ENCODE measurements at regions not wholly inside any gene's neighbourhood (a gene's known extent, or its start where the extent isn't known, plus 50 kb on each side); places are given as distances from the start of the nearest gene placed in this dataset.
A peak's percentile ranks its signal among the peaks of the same experiment; 100 is the strongest.

DNA sequence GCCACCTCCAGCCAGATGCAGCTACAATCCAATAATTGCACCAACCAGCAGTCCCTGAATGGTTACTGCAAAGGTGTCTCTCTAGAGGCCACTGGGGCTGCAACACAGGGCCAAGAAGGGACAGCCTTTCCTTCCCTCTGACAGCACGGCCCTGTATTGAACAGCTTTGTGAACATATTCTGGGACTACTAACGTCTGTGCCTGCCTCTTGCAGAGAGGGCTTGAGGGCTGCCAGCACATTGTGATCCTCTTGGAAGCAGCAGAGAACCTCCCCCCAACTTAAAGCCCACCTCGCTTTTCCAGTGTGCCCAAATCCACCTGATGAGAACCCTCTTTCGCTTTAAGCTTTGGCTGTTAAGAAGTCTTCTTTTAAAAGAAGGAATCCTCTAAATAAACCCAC, 415.9 kb downstream of the RPS24 start:
- no peak overlapping the region for H3K27ac ChIP-seq
- ATAC-seq = no peak
- TF ChIP-seq, protein P1, sequence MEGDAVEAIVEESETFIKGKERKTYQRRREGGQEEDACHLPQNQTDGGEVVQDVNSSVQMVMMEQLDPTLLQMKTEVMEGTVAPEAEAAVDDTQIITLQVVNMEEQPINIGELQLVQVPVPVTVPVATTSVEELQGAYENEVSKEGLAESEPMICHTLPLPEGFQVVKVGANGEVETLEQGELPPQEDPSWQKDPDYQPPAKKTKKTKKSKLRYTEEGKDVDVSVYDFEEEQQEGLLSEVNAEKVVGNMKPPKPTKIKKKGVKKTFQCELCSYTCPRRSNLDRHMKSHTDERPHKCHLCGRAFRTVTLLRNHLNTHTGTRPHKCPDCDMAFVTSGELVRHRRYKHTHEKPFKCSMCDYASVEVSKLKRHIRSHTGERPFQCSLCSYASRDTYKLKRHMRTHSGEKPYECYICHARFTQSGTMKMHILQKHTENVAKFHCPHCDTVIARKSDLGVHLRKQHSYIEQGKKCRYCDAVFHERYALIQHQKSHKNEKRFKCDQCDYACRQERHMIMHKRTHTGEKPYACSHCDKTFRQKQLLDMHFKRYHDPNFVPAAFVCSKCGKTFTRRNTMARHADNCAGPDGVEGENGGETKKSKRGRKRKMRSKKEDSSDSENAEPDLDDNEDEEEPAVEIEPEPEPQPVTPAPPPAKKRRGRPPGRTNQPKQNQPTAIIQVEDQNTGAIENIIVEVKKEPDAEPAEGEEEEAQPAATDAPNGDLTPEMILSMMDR (IDR thresholded peaks at IDR 0.05) = no peak
- no peaks in the 10 kb centered on the region for H3K9me3 ChIP-seq
- H3K36me3 ChIP-seq (ENCODE audit: insufficient read depth in 1 of 2, low read depth in 1 of 2) = no peaks in the 10 kb centered on the region
- no peaks in the 10 kb centered on the region for H3K27me3 ChIP-seq (ENCODE audit: insufficient read depth in 3 of 3, low read length in 2 of 3)
- H3K4me1 ChIP-seq = peaks cover 7% of the 10 kb centered on the region
- intact Hi-C loops (cut with DNase I) = no loop called here
- H3K4me3 ChIP-seq = no peak overlapping the region
- WGBS, 3 donors = 88 to 95% (median 93%) methylated on average over 4 of the region's 4 CpGs
- DNase-seq = no peak

DNA sequence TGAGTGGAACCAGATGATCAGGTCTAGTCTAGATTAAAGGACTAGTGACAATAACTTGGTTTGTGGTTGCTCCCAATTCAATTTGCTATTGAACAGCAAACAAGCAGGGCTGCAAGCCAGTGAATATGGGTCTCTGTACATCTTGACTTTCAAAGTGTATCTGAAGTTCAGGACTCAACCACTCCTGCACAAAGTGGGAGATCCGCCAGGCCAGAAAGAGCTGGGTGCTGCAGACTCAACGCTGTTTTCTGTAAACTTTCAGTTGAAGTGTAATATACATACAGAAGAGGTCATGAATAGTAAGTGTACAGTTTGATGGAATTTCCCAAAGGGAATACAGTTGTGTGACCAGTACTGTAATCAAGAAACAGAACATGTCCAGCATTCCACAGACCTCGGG, 416.6 kb downstream of the RPS24 start:
- no peaks in the 10 kb centered on the region for H3K9me3 ChIP-seq
- DNase-seq (no peak), ATAC-seq (no peak)
- H3K36me3 ChIP-seq (ENCODE audit: insufficient read depth in 1 of 2, low read depth in 1 of 2) = no peaks in the 10 kb centered on the region
- intact Hi-C loops (cut with DNase I) = no loop called here
- 93 to 97% (median 94%) methylated on average over 3 of the region's 3 CpGs for WGBS, 3 donors
- H3K4me3 ChIP-seq = no peak overlapping the region
- TF ChIP-seq, protein P1 (IDR thresholded peaks at IDR 0.05) = no peak
- no peaks in the 10 kb centered on the region for H3K27me3 ChIP-seq (ENCODE audit: insufficient read depth in 3 of 3, low read length in 2 of 3)
- peaks cover 7% of the 10 kb centered on the region for H3K4me1 ChIP-seq
- no peak overlapping the region for H3K27ac ChIP-seq

DNA sequence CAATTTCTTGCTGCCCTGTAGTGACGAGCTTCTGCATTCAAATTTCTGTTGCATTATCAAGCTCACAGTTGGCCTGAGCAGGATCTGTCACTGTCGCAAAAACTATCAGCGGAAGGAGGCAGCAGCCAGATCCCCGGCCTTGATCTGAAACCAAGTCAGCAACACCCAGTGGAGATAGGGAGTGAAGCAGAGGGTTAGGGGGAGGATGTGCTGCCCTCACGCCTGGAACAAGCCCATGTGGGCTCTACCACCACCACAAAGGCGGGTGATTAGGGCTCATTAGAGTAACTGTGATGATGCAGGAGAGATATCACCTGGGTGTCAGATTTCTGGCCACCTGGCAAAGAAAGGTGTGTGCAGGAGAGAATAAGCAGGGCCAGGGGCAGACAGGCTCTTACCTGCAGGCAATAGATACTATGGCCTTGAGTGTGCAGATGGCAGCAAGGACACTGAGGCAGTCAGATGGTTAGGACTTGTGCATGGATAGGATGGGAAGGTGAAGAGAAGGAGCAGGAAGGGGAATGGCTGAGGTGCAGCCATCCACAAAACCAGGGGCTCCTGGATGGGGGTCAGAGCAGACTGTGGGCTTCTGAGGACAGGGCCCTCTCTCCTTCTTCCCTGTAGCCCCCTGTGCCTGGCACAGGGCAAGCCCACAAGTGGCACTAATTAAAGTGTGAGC, 417.3 kb downstream of the RPS24 start:
- no peak overlapping the region for H3K27ac ChIP-seq
- no peaks in the 10 kb centered on the region for H3K9me3 ChIP-seq
- intact Hi-C loops (cut with DNase I) = no loop called here
- peaks cover 7% of the 10 kb centered on the region for H3K4me1 ChIP-seq
- 93 to 96% (median 94%) methylated on average over 6 of the region's 6 CpGs for WGBS, 3 donors
- H3K27me3 ChIP-seq (ENCODE audit: insufficient read depth in 3 of 3, low read length in 2 of 3) = no peaks in the 10 kb centered on the region
- TF ChIP-seq, protein P1 (IDR thresholded peaks at IDR 0.05) = no peak
- ATAC-seq = no peak
- no peaks in the 10 kb centered on the region for H3K36me3 ChIP-seq (ENCODE audit: insufficient read depth in 1 of 2, low read depth in 1 of 2)
- no peak for DNase-seq
- H3K4me3 ChIP-seq = no peak overlapping the region

DNA sequence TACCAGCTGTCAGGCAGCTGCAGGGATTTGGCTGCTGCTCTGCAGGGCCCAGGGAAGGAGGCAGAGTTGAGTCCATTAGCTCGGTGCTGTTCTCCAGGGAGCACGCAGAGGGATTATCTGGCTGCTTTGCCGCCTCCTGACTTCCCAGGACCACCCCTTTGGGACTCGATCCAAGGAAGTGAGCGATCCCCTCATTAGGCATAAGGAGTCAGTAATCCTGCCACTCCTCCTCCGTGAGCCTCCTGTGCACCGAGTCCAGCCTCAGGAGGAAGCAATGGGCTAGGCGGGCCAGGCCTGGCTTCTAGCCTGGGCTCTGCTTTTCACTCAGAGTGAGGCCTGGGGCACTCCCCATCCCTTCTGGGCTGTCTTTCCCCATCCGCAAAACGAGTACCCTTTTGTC, 417.9 kb downstream of the RPS24 start:
- TF ChIP-seq, protein P1 (IDR thresholded peaks at IDR 0.05) = no peak
- Histone ChIP-seq H3K4me3 (no peak overlapping the region), H3K9me3 (no peaks in the 10 kb centered on the region), H3K36me3 (ENCODE audit: insufficient read depth in 1 of 2, low read depth in 1 of 2) (no peaks in the 10 kb centered on the region), H3K27ac (no peak overlapping the region), H3K27me3 (ENCODE audit: insufficient read depth in 3 of 3, low read length in 2 of 3) (no peaks in the 10 kb centered on the region), H3K4me1 (peaks cover 6% of the 10 kb centered on the region)
- intact Hi-C loops (cut with DNase I) = no loop called here
- 45 to 55% (median 46%) methylated on average over 10 of the region's 10 CpGs for WGBS, 3 donors
- DNase-seq (no peak), ATAC-seq (peak in 1 of 4 donors; percentile 13)

DNA sequence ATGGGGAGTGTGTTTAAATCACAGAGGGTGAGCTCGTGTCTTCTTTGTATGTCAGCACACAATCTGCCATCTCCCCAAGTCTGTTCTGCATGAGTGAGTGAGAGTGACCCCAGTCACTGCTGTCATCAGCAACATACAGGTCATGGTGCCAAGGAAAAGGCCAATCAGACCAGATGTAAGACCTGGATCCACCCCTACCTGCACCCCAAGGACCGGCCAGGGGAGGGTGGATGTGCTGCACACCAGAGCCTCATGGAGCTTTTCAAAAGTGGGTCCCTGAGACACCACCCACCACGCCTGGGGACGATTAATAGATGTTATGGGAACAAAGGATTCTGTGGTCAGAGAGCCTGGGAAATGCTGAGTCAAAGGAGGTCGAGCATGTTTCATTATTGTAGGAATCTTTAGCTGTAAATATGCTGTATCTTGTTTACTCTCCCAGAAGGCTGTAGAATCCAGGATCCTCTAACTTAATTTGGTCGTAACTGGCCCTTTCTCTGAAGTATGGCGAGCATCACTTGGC, 420.5 kb downstream of the RPS24 start:
- Histone ChIP-seq H3K9me3 (no peaks in the 10 kb centered on the region), H3K4me1 (no peaks in the 10 kb centered on the region), H3K36me3 (ENCODE audit: insufficient read depth in 1 of 2, low read depth in 1 of 2) (no peaks in the 10 kb centered on the region), H3K27me3 (ENCODE audit: insufficient read depth in 3 of 3, low read length in 2 of 3) (no peaks in the 10 kb centered on the region), H3K27ac (no peak overlapping the region), H3K4me3 (no peak overlapping the region)
- 83 to 86% (median 85%) methylated on average over 7 of the region's 7 CpGs for WGBS, 3 donors
- TF ChIP-seq, protein P1 (IDR thresholded peaks at IDR 0.05) = no peak
- ATAC-seq (no peak), DNase-seq (no peak)
- intact Hi-C loops (cut with DNase I) = no loop called here
